ENCODE measurements at regions not wholly inside any gene's neighbourhood (a gene's known extent, or its start where the extent isn't known, plus 50 kb on each side); places are given as distances from the start of the nearest gene placed in this dataset.
A peak's percentile ranks its signal among the peaks of the same experiment; 100 is the strongest.
"Not testable (repeated sequence)": the region's sequence is repeated elsewhere in the genome, so short reads cannot be mapped to it uniquely, and the experiment has no call there.

GRCh38 chr5:93941897-93942296 is 200.5 kb upstream of the POU5F2 start:
- Histone ChIP-seq H3K36me3 (replicated peaks) (no peaks in the 10 kb centered on the region), H3K4me1 (no peaks in the 10 kb centered on the region), H3K9me3 (no peaks in the 10 kb centered on the region), H3K27me3 (ENCODE audit: low read depth) (no peaks in the 10 kb centered on the region), H3K4me3 (no peak overlapping the region)
- in situ Hi-C loops (cut with MboI; ENCODE audit: low sequenced_read_pairs), result no loop called here
- DNase-seq (ENCODE audit: low spot score in 2 of 2), result no peak

GRCh38 chr5:93933269-93933668 is 191.9 kb upstream of the POU5F2 start:
- in situ Hi-C loops (cut with MboI; ENCODE audit: low sequenced_read_pairs); H3K36me3 ChIP-seq (replicated peaks); H3K9me3 ChIP-seq; H3K27me3 ChIP-seq (ENCODE audit: low read depth); H3K4me3 ChIP-seq; H3K4me1 ChIP-seq; DNase-seq (ENCODE audit: low spot score in 2 of 2): not testable (repeated sequence)

DNA sequence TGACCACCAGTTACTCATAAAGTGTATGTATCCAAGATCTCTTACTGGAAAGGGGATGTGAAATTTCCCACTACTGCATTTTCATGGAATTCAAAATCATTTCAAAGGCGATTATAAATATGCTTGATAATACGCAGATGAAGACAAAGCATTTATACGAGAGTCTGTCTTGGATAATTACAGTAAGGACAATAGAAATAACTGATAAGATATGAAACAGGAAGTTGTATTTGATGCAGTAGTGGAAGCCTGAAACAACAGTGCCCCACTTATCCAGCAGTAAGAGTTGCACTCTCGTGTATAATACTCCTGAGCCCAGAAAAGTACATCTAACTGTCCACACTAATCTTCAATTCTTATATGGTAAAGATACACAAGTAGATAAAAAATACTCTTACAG is 188.7 kb upstream of the POU5F2 start:
- peaks cover 3% of the 10 kb centered on the region; the same call in 1 of the 2 replicates for H3K4me1 ChIP-seq
- in situ Hi-C loops (cut with MboI; ENCODE audit: low sequenced_read_pairs), result no loop called here
- H3K27me3 ChIP-seq (ENCODE audit: low read depth), result no peaks in the 10 kb centered on the region
- no peak for DNase-seq (ENCODE audit: low spot score in 2 of 2)
- no peaks in the 10 kb centered on the region for H3K9me3 ChIP-seq
- H3K36me3 ChIP-seq (replicated peaks), result no peaks in the 10 kb centered on the region
- no peak overlapping the region for H3K4me3 ChIP-seq

DNA sequence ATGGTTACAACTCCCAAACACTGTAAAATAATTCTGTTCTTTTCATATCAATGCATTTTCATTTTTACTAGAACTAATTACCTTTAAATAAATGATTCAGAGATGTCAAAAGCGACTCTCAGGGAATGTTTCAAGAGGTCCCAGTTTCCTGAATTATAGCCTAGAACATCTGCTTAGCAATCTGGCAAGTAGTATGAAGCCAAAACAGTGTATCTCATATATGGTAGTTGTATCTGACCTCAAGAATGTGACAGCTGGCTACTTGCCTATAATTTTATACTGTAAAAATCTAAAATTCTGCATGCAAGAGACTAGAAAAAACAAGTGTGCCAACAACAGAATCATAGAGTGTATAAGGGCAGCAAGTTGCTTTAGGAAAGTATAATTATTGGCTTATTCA is 187.7 kb upstream of the POU5F2 start:
- Histone ChIP-seq H3K36me3 (replicated peaks) (no peaks in the 10 kb centered on the region), H3K4me3 (no peak overlapping the region), H3K4me1 (peaks cover 3% of the 10 kb centered on the region; the same call in 1 of the 2 replicates), H3K9me3 (no peaks in the 10 kb centered on the region), H3K27me3 (ENCODE audit: low read depth) (no peaks in the 10 kb centered on the region)
- in situ Hi-C loops (cut with MboI; ENCODE audit: low sequenced_read_pairs), result no loop called here
- DNase-seq (ENCODE audit: low spot score in 2 of 2), result no peak

DNA sequence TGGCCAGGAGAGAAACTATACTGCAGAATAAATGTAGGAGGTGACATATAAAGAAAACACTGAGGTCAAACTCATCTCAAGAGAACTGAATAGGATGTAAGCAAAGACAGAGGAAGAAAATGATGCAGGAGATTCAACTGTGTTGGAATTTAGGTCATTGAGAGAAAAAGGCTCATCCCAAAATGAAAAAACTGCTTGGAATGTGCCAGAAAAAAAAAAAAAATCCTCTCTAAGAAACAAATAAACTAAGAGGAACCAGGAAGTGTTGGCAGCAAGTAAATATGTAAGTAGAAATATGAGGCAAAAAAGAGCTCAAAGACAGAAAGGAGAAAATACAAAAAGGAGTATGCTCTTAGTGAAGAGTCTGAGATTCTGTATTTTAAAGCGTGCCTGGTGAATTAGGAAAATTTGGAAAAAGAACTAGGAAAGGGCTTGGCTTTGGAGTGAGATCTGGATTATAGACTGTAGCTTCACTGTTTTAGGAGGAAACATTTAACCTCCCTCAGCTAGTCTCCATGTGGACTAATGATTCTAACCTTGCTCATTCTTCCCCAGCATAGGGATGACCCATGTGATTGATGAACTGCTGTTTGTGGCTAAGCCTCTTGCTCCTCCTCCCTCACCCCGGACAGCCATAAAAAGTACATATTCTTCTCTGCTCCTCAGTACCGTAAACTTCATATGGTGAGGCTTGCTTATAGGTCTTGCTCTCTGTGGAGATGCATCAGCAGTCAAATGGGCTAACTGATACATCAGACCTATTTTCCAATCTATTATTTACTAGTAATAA is 185.6 kb upstream of the POU5F2 start:
- Histone ChIP-seq H3K4me3 (no peak overlapping the region), H3K9me3 (no peaks in the 10 kb centered on the region), H3K36me3 (replicated peaks) (no peaks in the 10 kb centered on the region), H3K27me3 (ENCODE audit: low read depth) (no peaks in the 10 kb centered on the region), H3K4me1 (peaks cover 3% of the 10 kb centered on the region; the same call in 1 of the 2 replicates)
- in situ Hi-C loops (cut with MboI; ENCODE audit: low sequenced_read_pairs), result no loop called here
- DNase-seq (ENCODE audit: low spot score in 2 of 2), result no peak

- H3K4me3 ChIP-seq, result no peak overlapping the region
- DNase-seq (ENCODE audit: low spot score in 2 of 2), result no peak
- in situ Hi-C loops (cut with MboI; ENCODE audit: low sequenced_read_pairs), result no loop called here
These were observed 183.9 kb upstream of the POU5F2 start for GRCh38 chr5:93925321-93925720.

DNA sequence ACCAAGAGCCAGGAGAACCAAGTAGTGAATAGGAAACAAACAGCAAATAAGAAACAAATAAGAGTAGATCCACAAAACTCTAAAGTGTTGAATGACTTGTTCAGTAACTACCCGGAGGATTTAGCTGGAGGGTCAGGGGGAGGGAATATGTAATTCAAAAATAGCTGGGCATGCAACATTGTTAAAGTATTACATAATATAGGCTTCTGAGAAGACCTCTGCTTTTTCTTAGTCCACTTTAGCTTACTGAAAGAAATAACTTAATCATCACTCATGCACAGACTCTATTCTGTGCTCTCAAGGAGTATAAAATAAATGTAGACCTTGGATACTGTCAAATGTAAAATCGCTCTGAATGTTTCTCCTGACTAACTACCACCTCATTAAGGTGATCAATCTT is 183.2 kb upstream of the POU5F2 start:
- Histone ChIP-seq H3K4me3 (no peak overlapping the region), H3K36me3 (replicated peaks) (no peaks in the 10 kb centered on the region), H3K9me3 (no peaks in the 10 kb centered on the region), H3K4me1 (no peaks in the 10 kb centered on the region), H3K27me3 (ENCODE audit: low read depth) (no peaks in the 10 kb centered on the region)
- no peak for DNase-seq (ENCODE audit: low spot score in 2 of 2)
- in situ Hi-C loops (cut with MboI; ENCODE audit: low sequenced_read_pairs), result no loop called here

More at GRCh38 chr5:93925321-93925720, 183.9 kb upstream of the POU5F2 start:
- H3K36me3 ChIP-seq (replicated peaks), result no peaks in the 10 kb centered on the region
- no peaks in the 10 kb centered on the region for H3K9me3 ChIP-seq
- H3K27me3 ChIP-seq (ENCODE audit: low read depth), result no peaks in the 10 kb centered on the region
- no peaks in the 10 kb centered on the region for H3K4me1 ChIP-seq

DNA sequence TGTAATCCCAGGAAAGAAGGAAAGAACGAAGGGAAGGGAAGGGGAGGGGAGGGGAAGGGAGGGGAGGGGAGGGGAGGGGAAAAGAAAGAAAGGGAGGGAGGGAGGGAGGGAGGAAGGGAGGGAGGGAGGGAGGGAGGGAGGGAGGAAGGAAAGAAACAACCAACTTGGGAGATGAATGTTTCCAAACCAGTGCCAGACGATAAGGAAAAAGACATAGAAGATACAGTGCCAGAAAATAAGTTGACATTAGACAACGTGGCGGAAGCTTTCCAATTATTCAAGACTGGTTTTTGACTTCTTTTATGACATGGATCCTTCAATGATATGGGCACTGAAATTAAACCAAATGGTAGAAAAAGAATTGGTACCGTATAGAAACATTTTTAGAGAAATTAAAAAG is 181.2 kb upstream of the POU5F2 start:
- no peaks in the 10 kb centered on the region for H3K4me1 ChIP-seq
- H3K4me3 ChIP-seq, result no peak overlapping the region
- H3K9me3 ChIP-seq, result no peaks in the 10 kb centered on the region
- DNase-seq (ENCODE audit: low spot score in 2 of 2), result no peak
- in situ Hi-C loops (cut with MboI; ENCODE audit: low sequenced_read_pairs), result no loop called here
- H3K27me3 ChIP-seq (ENCODE audit: low read depth), result no peaks in the 10 kb centered on the region
- no peaks in the 10 kb centered on the region for H3K36me3 ChIP-seq (replicated peaks)

DNA sequence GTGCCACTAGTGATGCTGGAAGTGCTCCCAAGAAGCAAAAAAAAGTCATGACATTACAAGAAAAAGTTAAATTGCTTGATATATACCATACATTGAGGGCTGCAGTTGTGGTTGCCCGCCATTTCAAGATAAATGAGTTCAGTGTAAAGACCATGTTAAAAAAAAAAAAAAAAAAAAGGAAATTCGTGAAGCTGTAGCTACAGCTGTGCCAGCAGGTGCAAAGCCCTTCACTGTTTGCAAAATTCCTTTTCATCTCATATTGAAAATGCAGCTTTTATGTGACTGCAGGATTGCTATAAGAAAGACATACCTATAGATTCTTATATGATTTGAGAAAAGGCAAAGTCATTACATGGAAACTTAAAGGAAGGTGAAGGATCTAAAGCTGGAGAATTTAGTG is 179.6 kb upstream of the POU5F2 start:
- no peak overlapping the region for H3K4me3 ChIP-seq
- no peaks in the 10 kb centered on the region for H3K27me3 ChIP-seq (ENCODE audit: low read depth)
- H3K36me3 ChIP-seq (replicated peaks), result no peaks in the 10 kb centered on the region
- no peaks in the 10 kb centered on the region for H3K9me3 ChIP-seq
- no peaks in the 10 kb centered on the region for H3K4me1 ChIP-seq
- DNase-seq (ENCODE audit: low spot score in 2 of 2), result no peak
- in situ Hi-C loops (cut with MboI; ENCODE audit: low sequenced_read_pairs), result no loop called here

DNA sequence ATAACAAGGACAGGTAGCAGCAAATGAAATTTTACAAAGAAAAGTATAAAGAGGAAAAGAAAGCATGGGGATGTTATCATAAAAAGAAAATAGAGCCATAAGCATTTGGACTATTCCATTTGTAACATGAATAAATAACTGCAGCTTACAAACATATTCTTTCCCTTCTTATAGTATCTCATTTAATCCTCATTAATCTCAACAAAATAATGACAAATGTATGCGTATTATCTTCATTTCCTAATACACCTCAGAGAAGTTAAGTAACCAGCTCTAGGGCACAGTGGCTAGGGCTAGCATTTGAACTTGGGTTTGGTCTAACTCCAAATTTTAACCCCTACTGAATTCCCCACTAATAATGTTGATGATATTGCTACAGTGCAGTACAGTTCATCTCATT is 175.5 kb upstream of the POU5F2 start:
- no peak overlapping the region for H3K4me3 ChIP-seq
- no peaks in the 10 kb centered on the region for H3K36me3 ChIP-seq (replicated peaks)
- in situ Hi-C loops (cut with MboI; ENCODE audit: low sequenced_read_pairs), result no loop called here
- no peaks in the 10 kb centered on the region for H3K4me1 ChIP-seq
- no peaks in the 10 kb centered on the region for H3K9me3 ChIP-seq
- no peaks in the 10 kb centered on the region for H3K27me3 ChIP-seq (ENCODE audit: low read depth)
- no peak for DNase-seq (ENCODE audit: low spot score in 2 of 2)

DNA sequence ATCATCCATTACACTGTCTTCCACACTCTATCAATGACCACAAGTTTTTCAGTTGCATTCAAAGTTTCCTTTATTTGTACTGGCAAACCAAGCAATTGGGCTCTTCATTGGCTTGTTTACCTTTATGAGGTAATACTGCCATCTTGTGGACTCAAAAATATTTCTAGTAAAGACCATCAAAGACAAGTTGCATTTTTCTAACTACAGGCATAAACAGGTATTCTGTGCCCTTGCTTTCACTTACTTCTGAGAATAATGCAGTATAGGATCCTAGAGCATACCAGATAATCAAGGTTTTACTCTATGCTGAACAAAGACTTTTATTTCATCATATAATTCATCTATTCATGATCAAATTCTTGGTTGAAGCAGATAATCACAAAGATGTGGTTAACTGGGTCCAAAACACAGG is 173.7 kb upstream of the POU5F2 start:
- Histone ChIP-seq H3K4me3 (no peak overlapping the region), H3K36me3 (replicated peaks) (no peaks in the 10 kb centered on the region), H3K27me3 (ENCODE audit: low read depth) (no peaks in the 10 kb centered on the region), H3K9me3 (no peaks in the 10 kb centered on the region), H3K4me1 (no peaks in the 10 kb centered on the region)
- in situ Hi-C loops (cut with MboI; ENCODE audit: low sequenced_read_pairs), result no loop called here
- peak in 1 of 2 experiments; percentile 67 for DNase-seq (ENCODE audit: low spot score in 2 of 2)

- Histone ChIP-seq H3K9me3 (no peaks in the 10 kb centered on the region), H3K36me3 (replicated peaks) (no peaks in the 10 kb centered on the region), H3K27me3 (ENCODE audit: low read depth) (no peaks in the 10 kb centered on the region), H3K4me1 (no peaks in the 10 kb centered on the region), H3K4me3 (no peak overlapping the region)
- DNase-seq (ENCODE audit: low spot score in 2 of 2), result no peak
- in situ Hi-C loops (cut with MboI; ENCODE audit: low sequenced_read_pairs), result no loop called here
These were observed 170.2 kb upstream of the POU5F2 start for GRCh38 chr5:93911609-93912008.

- in situ Hi-C loops (cut with MboI; ENCODE audit: low sequenced_read_pairs), result no loop called here
- no peak overlapping the region for H3K4me3 ChIP-seq
- H3K36me3 ChIP-seq (replicated peaks), result no peaks in the 10 kb centered on the region
- H3K27me3 ChIP-seq (ENCODE audit: low read depth), result no peaks in the 10 kb centered on the region
- peak in 1 of 2 experiments; percentile 15 for DNase-seq (ENCODE audit: low spot score in 2 of 2)
- no peaks in the 10 kb centered on the region for H3K9me3 ChIP-seq
- no peaks in the 10 kb centered on the region for H3K4me1 ChIP-seq
These were observed 168.0 kb upstream of the POU5F2 start for GRCh38 chr5:93909356-93909755.

- Histone ChIP-seq H3K9me3 (no peaks in the 10 kb centered on the region), H3K4me1 (no peaks in the 10 kb centered on the region; the same call in 1 of the 2 replicates), H3K27me3 (ENCODE audit: low read depth) (no peaks in the 10 kb centered on the region), H3K36me3 (replicated peaks) (no peaks in the 10 kb centered on the region), H3K4me3 (no peak overlapping the region)
- in situ Hi-C loops (cut with MboI; ENCODE audit: low sequenced_read_pairs), result no loop called here
- no peak for DNase-seq (ENCODE audit: low spot score in 2 of 2)
These were observed 163.5 kb upstream of the POU5F2 start for GRCh38 chr5:93904917-93905316.

DNA sequence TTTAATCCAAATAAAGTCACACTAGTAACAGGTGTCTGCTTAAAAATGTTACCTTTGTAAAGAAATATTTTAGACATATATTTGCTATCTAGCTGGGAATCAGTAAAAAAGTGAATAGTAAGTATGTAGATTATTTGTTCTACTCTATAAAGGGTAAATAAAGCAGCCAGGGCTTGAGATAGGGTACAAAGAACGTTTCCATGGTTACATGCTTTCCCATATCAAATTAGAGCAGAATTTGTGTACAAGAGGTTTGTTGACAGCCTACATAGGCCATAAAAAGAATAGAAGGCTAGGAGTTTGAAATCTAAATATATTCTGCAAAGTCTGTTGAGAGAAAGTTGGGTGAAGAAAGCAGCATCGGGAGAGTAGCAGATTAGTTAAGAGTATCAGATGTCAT is 160.9 kb upstream of the POU5F2 start:
- H3K27me3 ChIP-seq (ENCODE audit: low read depth), result no peaks in the 10 kb centered on the region
- H3K9me3 ChIP-seq, result no peaks in the 10 kb centered on the region
- H3K4me3 ChIP-seq, result no peak overlapping the region
- no peaks in the 10 kb centered on the region for H3K36me3 ChIP-seq (replicated peaks)
- DNase-seq (ENCODE audit: low spot score in 2 of 2), result no peak
- peaks cover 4% of the 10 kb centered on the region; the same call in 1 of the 2 replicates for H3K4me1 ChIP-seq
- in situ Hi-C loops (cut with MboI; ENCODE audit: low sequenced_read_pairs), result no loop called here
